NCI-H82 (cell line): ENCODE measurements at regions not wholly inside any gene's neighbourhood (a gene's known extent, or its start where the extent isn't known, plus 50 kb on each side); places are given as distances from the start of the nearest gene placed in this dataset.
A peak's percentile ranks its signal among the peaks of the same experiment; 100 is the strongest.
"Not testable (repeated sequence)": the region's sequence is repeated elsewhere in the genome, so short reads cannot be mapped to it uniquely, and the experiment has no call there.

Source experiments
- DNase-seq: peaks from one replicate; lab custom pipeline; 2025; lab: John Stamatoyannopoulos, UW

GRCh38 chr6:166806217-166806838 lies 150.0 kb downstream of the RNASET2 start:
- no peak for DNase-seq

GRCh38 chr6:166803471-166803870 lies 152.9 kb downstream of the RNASET2 start:
- no peak for DNase-seq

- no peak for DNase-seq
Measured at GRCh38 chr6:166802401-166802800, 153.9 kb downstream of the RNASET2 start.

- no peak for DNase-seq
Measured at GRCh38 chr6:166800137-166800536, 156.2 kb downstream of the RNASET2 start.

- DNase-seq = no peak
Measured at GRCh38 chr6:166798652-166799051, 157.7 kb downstream of the RNASET2 start.

- DNase-seq = no peak
Measured at GRCh38 chr6:166796610-166797009, 159.7 kb downstream of the RNASET2 start.

- no peak for DNase-seq
Measured at GRCh38 chr6:166795879-166796278, 160.5 kb downstream of the RNASET2 start.

GRCh38 chr6:166790808-166791207 lies 163.8 kb upstream of the RPS6KA2 start:
- not testable (repeated sequence) for DNase-seq

- not testable (repeated sequence) for DNase-seq
Measured at GRCh38 chr6:166788846-166789529, 161.9 kb upstream of the RPS6KA2 start.

- peak; percentile 82 for DNase-seq
Measured at GRCh38 chr6:166786704-166787293, 159.7 kb upstream of the RPS6KA2 start.

GRCh38 chr6:166785131-166785530 lies 158.1 kb upstream of the RPS6KA2 start:
- DNase-seq = no peak

GRCh38 chr6:166784691-166785090 lies 157.6 kb upstream of the RPS6KA2 start:
- no peak for DNase-seq

- DNase-seq = no peak
Measured at GRCh38 chr6:166782520-166782919, 155.5 kb upstream of the RPS6KA2 start.

- no peak for DNase-seq
Measured at GRCh38 chr6:166781331-166781730, 154.3 kb upstream of the RPS6KA2 start.

GRCh38 chr6:166779963-166780683 lies 153.1 kb upstream of the RPS6KA2 start:
- DNase-seq = no peak

- no peak for DNase-seq
Measured at GRCh38 chr6:166779381-166779780, 152.3 kb upstream of the RPS6KA2 start.

GRCh38 chr6:166778776-166779175 lies 151.7 kb upstream of the RPS6KA2 start:
- DNase-seq = no peak

GRCh38 chr6:166778046-166778445 lies 151.0 kb upstream of the RPS6KA2 start:
- no peak for DNase-seq

- no peak for DNase-seq
Measured at GRCh38 chr6:166777096-166777630, 150.1 kb upstream of the RPS6KA2 start.

GRCh38 chr6:166776571-166776970 lies 149.5 kb upstream of the RPS6KA2 start:
- DNase-seq = no peak

- DNase-seq = no peak
Measured at GRCh38 chr6:166775923-166776220, 148.8 kb upstream of the RPS6KA2 start.

- peak; percentile 80 for DNase-seq
Measured at GRCh38 chr6:166775180-166775922, 148.3 kb upstream of the RPS6KA2 start.
